PFSK-1 (cell line): ENCODE measurements at regions not wholly inside any gene's neighbourhood (a gene's known extent, or its start where the extent isn't known, plus 50 kb on each side); places are given as distances from the start of the nearest gene placed in this dataset.

Experiments
- FOXP2 ChIP-seq: optimal IDR thresholded peaks from 2 replicates; pipeline ENCODE3; 2011; ENCODE audit warnings: borderline replicate concordance, control low read depth, inconsistent platforms; ENCODE audit not compliant: insufficient read depth; ENCODE audit errors: extremely low read length, extremely low read depth
- POLR2AphosphoS5 ChIP-seq: IDR thresholded peaks from 2 replicates; pipeline ENCODE4 v1.6.1; 2012; ENCODE audit warnings: low read depth, mild to moderate bottlenecking, control low read depth, low read length, moderate library complexity
- SIN3A ChIP-seq: IDR thresholded peaks from 2 replicates; pipeline ENCODE4 v1.6.1; 2012; ENCODE audit warnings: mild to moderate bottlenecking, low read length, moderate library complexity, borderline replicate concordance; ENCODE audit not compliant: insufficient read depth
- TAF1 ChIP-seq: IDR thresholded peaks from 2 replicates; pipeline ENCODE4 v1.6.1; 2012; ENCODE audit warnings: low read length, control low read depth, borderline replicate concordance; ENCODE audit not compliant: insufficient read depth
- TF ChIP-seq, protein P1 (sequence below), 2 experiments: IDR thresholded peaks; 2 replicates each; pipeline versions ENCODE4 v1.6.1 to v1.8.0; 2011 to 2012; ENCODE audit warnings: low read depth in 2 of 2, low read length in 2 of 2, control low read depth in 1 of 2, inconsistent platforms in 1 of 2, mild to moderate bottlenecking in 1 of 2, moderate library complexity in 1 of 2; ENCODE audit not compliant: insufficient read depth in 1 of 2

DNA sequence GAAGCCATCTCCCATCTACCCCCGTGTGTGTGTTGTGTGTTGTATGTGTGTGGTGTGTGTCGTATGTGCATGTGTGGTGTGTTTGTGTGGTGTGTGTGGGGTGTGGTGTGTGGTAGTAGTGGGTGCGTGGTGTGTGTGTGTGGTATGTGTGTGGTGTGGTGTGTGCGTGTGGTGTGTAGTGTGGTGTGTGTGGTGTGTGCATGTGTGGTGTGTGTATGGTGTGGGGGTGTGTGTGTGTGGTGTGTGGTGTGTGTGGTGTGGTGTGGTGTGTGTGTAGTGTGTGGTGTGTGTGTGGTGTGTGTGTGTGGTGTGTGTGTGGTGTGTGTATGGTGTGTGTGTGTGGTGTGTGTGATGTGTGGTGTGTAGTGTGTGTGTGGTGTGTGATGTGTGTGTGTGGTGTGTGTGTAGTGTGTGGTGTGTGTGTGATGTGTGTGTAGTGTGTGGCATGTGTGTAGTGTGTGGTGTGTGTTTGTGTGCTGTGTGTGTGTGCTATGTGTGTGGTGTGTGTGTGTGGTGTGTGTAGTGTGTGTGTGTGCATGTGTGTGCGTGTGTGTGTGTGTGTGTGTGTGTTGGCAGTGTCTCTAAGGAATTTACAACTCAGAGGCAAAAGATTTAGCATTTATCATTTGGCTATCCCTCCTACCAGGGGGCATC is 156.3 kb upstream of the TMEM108 start:
- TF ChIP-seq, protein P1, sequence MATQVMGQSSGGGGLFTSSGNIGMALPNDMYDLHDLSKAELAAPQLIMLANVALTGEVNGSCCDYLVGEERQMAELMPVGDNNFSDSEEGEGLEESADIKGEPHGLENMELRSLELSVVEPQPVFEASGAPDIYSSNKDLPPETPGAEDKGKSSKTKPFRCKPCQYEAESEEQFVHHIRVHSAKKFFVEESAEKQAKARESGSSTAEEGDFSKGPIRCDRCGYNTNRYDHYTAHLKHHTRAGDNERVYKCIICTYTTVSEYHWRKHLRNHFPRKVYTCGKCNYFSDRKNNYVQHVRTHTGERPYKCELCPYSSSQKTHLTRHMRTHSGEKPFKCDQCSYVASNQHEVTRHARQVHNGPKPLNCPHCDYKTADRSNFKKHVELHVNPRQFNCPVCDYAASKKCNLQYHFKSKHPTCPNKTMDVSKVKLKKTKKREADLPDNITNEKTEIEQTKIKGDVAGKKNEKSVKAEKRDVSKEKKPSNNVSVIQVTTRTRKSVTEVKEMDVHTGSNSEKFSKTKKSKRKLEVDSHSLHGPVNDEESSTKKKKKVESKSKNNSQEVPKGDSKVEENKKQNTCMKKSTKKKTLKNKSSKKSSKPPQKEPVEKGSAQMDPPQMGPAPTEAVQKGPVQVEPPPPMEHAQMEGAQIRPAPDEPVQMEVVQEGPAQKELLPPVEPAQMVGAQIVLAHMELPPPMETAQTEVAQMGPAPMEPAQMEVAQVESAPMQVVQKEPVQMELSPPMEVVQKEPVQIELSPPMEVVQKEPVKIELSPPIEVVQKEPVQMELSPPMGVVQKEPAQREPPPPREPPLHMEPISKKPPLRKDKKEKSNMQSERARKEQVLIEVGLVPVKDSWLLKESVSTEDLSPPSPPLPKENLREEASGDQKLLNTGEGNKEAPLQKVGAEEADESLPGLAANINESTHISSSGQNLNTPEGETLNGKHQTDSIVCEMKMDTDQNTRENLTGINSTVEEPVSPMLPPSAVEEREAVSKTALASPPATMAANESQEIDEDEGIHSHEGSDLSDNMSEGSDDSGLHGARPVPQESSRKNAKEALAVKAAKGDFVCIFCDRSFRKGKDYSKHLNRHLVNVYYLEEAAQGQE (IDR thresholded peaks at IDR 0.05; ENCODE audit: insufficient read depth in 1 of 2, low read depth in 2 of 2, low read length in 2 of 2): no peak
- TF ChIP-seq POLR2AphosphoS5: no peak
- TF ChIP-seq FOXP2: no peak
- TF ChIP-seq SIN3A: no peak
- no peak for TF ChIP-seq TAF1

DNA sequence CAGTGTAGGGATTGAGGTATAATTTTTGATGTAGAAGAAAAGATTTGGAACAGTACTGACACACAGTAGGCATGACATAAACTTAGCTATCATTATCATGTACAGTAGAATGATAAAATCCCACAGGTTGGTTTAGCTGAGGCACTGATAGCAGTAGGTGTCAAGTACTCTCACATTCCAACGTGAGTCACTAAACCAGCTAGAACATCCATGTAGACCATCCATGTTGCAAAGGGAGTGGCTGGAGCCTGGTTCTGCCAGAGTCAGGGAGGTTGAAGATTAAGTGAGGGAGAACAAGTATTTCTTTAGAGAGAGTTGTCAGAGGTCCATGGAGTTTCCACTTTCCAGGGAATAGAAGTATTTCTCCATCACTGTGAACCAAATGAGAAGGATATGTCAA is 157.2 kb upstream of the TMEM108 start:
- TF ChIP-seq FOXP2: no peak
- TF ChIP-seq, protein P1 (IDR thresholded peaks at IDR 0.05; ENCODE audit: insufficient read depth in 1 of 2, low read depth in 2 of 2, low read length in 2 of 2): no peak
- TF ChIP-seq TAF1: no peak
- TF ChIP-seq SIN3A: no peak
- TF ChIP-seq POLR2AphosphoS5: no peak

DNA sequence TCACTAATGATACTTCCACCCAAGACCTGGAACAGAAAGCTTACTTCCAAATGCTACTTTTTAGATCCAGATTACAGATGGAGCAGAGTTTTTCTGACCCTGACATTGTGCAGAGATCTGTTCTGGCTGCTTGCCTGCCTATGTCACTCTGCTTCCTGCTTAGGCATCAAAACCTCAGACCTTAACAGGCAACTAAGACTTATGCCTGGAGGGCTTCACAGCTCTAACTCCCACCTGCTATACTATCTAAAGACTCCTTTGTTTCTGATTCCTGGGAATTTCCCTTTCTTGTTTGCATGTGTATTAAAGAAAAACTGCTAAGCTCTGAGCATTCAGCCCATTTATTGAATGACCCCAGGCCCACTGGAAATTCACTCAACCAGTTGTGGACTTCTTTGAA is 157.4 kb upstream of the NPHP3 start:
- TF ChIP-seq, protein P1 (IDR thresholded peaks at IDR 0.05; ENCODE audit: insufficient read depth in 1 of 2, low read depth in 2 of 2, low read length in 2 of 2): no peak
- TF ChIP-seq TAF1: no peak
- TF ChIP-seq SIN3A: no peak
- TF ChIP-seq FOXP2: no peak
- no peak for TF ChIP-seq POLR2AphosphoS5

DNA sequence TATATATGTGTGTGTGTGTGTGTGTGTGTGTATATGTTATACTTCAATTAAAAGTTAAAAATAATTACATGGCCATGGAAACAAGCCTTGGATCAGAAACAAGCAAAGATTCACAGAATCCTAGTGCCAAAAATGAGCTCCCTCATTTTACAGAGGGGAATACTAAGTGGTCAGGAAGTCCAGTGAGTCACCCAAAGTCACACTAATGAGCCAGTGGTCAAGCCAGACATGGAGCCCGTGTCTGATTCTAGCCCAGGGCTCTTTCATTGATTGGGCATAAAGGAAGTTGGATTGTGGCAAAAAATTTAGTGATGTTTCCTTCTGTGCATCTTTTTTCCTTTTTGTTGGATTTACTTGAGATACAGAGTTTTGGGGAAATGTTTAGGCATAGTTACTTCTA is 152.5 kb upstream of the NPHP3 start:
- TF ChIP-seq TAF1 (no peak), FOXP2 (no peak), POLR2AphosphoS5 (no peak), SIN3A (no peak)
- TF ChIP-seq, protein P1 (IDR thresholded peaks at IDR 0.05; ENCODE audit: insufficient read depth in 1 of 2, low read depth in 2 of 2, low read length in 2 of 2): no peak

DNA sequence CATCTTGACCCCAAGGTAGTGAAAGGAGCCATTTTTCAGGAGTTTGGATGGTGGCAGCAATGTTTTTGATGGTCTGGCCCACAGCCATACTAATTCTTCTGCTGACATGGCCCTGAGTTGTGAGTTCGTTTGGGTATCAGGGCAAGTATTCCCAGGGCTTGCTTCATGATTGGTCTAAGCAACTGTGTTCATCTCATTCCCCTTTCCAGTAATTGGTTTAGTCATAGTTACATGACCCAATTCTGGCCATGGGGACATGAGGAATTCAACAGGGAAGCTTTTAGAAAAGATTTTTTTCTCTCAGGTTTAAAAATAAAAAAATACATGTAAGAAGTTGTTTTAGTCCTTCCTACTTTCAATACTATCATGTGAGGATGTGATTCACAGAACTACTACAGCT is 150.5 kb upstream of the NPHP3 start:
- TF ChIP-seq, protein P1 (IDR thresholded peaks at IDR 0.05; ENCODE audit: insufficient read depth in 1 of 2, low read depth in 2 of 2, low read length in 2 of 2): no peak
- TF ChIP-seq FOXP2: no peak
- no peak for TF ChIP-seq POLR2AphosphoS5
- TF ChIP-seq SIN3A: no peak
- TF ChIP-seq TAF1: no peak
